ENCODE measurements at regions not wholly inside any gene's neighbourhood (a gene's known extent, or its start where the extent isn't known, plus 50 kb on each side); places are given as distances from the start of the nearest gene placed in this dataset.

- DNase-seq: no peak
Observed at GRCh38 chr20:57867807-57868206, 158.0 kb upstream of the PMEPA1 start.

GRCh38 chr20:57867181-57867803 is 157.5 kb upstream of the PMEPA1 start:
- DNase-seq: no peak

- DNase-seq: no peak
Observed at GRCh38 chr20:57866250-57867106, 156.7 kb upstream of the PMEPA1 start.

- no peak for DNase-seq
Observed at GRCh38 chr20:57865266-57865665, 155.5 kb upstream of the PMEPA1 start.

GRCh38 chr20:57860576-57860975 is 150.8 kb upstream of the PMEPA1 start:
- no peak for DNase-seq

GRCh38 chr20:57857969-57858368 is 148.2 kb upstream of the PMEPA1 start:
- DNase-seq: no peak

GRCh38 chr20:57857118-57857517 is 147.3 kb upstream of the PMEPA1 start:
- DNase-seq: no peak

GRCh38 chr20:57856658-57857057 is 146.8 kb upstream of the PMEPA1 start:
- no peak for DNase-seq

GRCh38 chr20:57851796-57852195 is 142.0 kb upstream of the PMEPA1 start:
- no peak for DNase-seq

- no peak for DNase-seq
Observed at GRCh38 chr20:57851025-57851682, 141.3 kb upstream of the PMEPA1 start.

- no peak for DNase-seq
Observed at GRCh38 chr20:57849521-57850215, 139.9 kb upstream of the PMEPA1 start.

- DNase-seq: no peak
Observed at GRCh38 chr20:57849121-57849520, 139.3 kb upstream of the PMEPA1 start.

GRCh38 chr20:57848282-57848681 is 138.5 kb upstream of the PMEPA1 start:
- DNase-seq: no peak

- DNase-seq: no peak
Observed at GRCh38 chr20:57847104-57847503, 137.3 kb upstream of the PMEPA1 start.

- no peak for DNase-seq
Observed at GRCh38 chr20:57844626-57845596, 135.1 kb upstream of the PMEPA1 start.

- DNase-seq: no peak
Observed at GRCh38 chr20:57843941-57844625, 134.3 kb upstream of the PMEPA1 start.

- no peak for DNase-seq
Observed at GRCh38 chr20:57842720-57843119, 132.9 kb upstream of the PMEPA1 start.

- no peak for DNase-seq
Observed at GRCh38 chr20:57841297-57841866, 131.6 kb upstream of the PMEPA1 start.

- no peak for DNase-seq
Observed at GRCh38 chr20:57840504-57841296, 130.9 kb upstream of the PMEPA1 start.

GRCh38 chr20:57840066-57840465 is 130.3 kb upstream of the PMEPA1 start:
- no peak for DNase-seq

Data from NCI-H226 (cell line).